ENCODE measurements at regions not wholly inside any gene's neighbourhood (a gene's known extent, or its start where the extent isn't known, plus 50 kb on each side); places are given as distances from the start of the nearest gene placed in this dataset.

- Histone ChIP-seq H2AFZ (ENCODE audit: low read depth, low read length) (no peak overlapping the region), H3K27me3 (ENCODE audit: insufficient read depth, low read length) (no peaks in the 10 kb centered on the region), H3K36me3 (ENCODE audit: insufficient read depth, low read length) (no peaks in the 10 kb centered on the region), H3K4me3 (ENCODE audit: low read length) (no peak overlapping the region), H3K9me3 (ENCODE audit: low read length) (no peaks in the 10 kb centered on the region), H3K4me1 (ENCODE audit: insufficient read depth, low read length) (peaks cover 29% of the 10 kb centered on the region)
Observed at GRCh38 chr3:177471733-177472480, 274.6 kb upstream of the TBL1XR1 start.

GRCh38 chr3:177473184-177473583 lies 275.9 kb upstream of the TBL1XR1 start:
- Histone ChIP-seq H3K27me3 (ENCODE audit: insufficient read depth, low read length) (no peaks in the 10 kb centered on the region), H3K4me3 (ENCODE audit: low read length) (peak overlapping the region; percentile 1), H2AFZ (ENCODE audit: low read depth, low read length) (no peak overlapping the region), H3K9me3 (ENCODE audit: low read length) (no peaks in the 10 kb centered on the region), H3K36me3 (ENCODE audit: insufficient read depth, low read length) (no peaks in the 10 kb centered on the region), H3K4me1 (ENCODE audit: insufficient read depth, low read length) (peaks cover 27% of the 10 kb centered on the region)

GRCh38 chr3:177473903-177474302 lies 276.6 kb upstream of the TBL1XR1 start:
- Histone ChIP-seq H3K36me3 (ENCODE audit: insufficient read depth, low read length) (no peaks in the 10 kb centered on the region), H3K4me3 (ENCODE audit: low read length) (no peak overlapping the region), H2AFZ (ENCODE audit: low read depth, low read length) (no peak overlapping the region), H3K4me1 (ENCODE audit: insufficient read depth, low read length) (peaks cover 20% of the 10 kb centered on the region), H3K27me3 (ENCODE audit: insufficient read depth, low read length) (no peaks in the 10 kb centered on the region), H3K9me3 (ENCODE audit: low read length) (no peaks in the 10 kb centered on the region)

GRCh38 chr3:177474652-177475355 lies 277.5 kb upstream of the TBL1XR1 start:
- H3K27me3 ChIP-seq (ENCODE audit: insufficient read depth, low read length): no peaks in the 10 kb centered on the region
- H3K4me1 ChIP-seq (ENCODE audit: insufficient read depth, low read length): peaks cover 17% of the 10 kb centered on the region
- H3K4me3 ChIP-seq (ENCODE audit: low read length): no peak overlapping the region
- no peak overlapping the region for H2AFZ ChIP-seq (ENCODE audit: low read depth, low read length)
- H3K9me3 ChIP-seq (ENCODE audit: low read length): no peaks in the 10 kb centered on the region
- no peaks in the 10 kb centered on the region for H3K36me3 ChIP-seq (ENCODE audit: insufficient read depth, low read length)

- Histone ChIP-seq H3K36me3 (ENCODE audit: insufficient read depth, low read length) (no peaks in the 10 kb centered on the region), H3K27me3 (ENCODE audit: insufficient read depth, low read length) (no peaks in the 10 kb centered on the region), H3K4me3 (ENCODE audit: low read length) (no peak overlapping the region), H2AFZ (ENCODE audit: low read depth, low read length) (no peak overlapping the region), H3K4me1 (ENCODE audit: insufficient read depth, low read length) (peaks cover 17% of the 10 kb centered on the region), H3K9me3 (ENCODE audit: low read length) (no peaks in the 10 kb centered on the region)
Observed at GRCh38 chr3:177475356-177475665, 278.0 kb upstream of the TBL1XR1 start.

- H3K36me3 ChIP-seq (ENCODE audit: insufficient read depth, low read length): no peaks in the 10 kb centered on the region
- H3K4me3 ChIP-seq (ENCODE audit: low read length): no peak overlapping the region
- H3K9me3 ChIP-seq (ENCODE audit: low read length): no peaks in the 10 kb centered on the region
- H3K27me3 ChIP-seq (ENCODE audit: insufficient read depth, low read length): no peaks in the 10 kb centered on the region
- H3K4me1 ChIP-seq (ENCODE audit: insufficient read depth, low read length): peaks cover 21% of the 10 kb centered on the region
- no peak overlapping the region for H2AFZ ChIP-seq (ENCODE audit: low read depth, low read length)
Observed at GRCh38 chr3:177476495-177476894, 279.2 kb upstream of the TBL1XR1 start.

GRCh38 chr3:177476921-177477435 lies 279.7 kb upstream of the TBL1XR1 start:
- no peak overlapping the region for H2AFZ ChIP-seq (ENCODE audit: low read depth, low read length)
- no peak overlapping the region for H3K4me3 ChIP-seq (ENCODE audit: low read length)
- no peaks in the 10 kb centered on the region for H3K27me3 ChIP-seq (ENCODE audit: insufficient read depth, low read length)
- H3K9me3 ChIP-seq (ENCODE audit: low read length): no peaks in the 10 kb centered on the region
- peaks cover 21% of the 10 kb centered on the region for H3K4me1 ChIP-seq (ENCODE audit: insufficient read depth, low read length)
- H3K36me3 ChIP-seq (ENCODE audit: insufficient read depth, low read length): no peaks in the 10 kb centered on the region

GRCh38 chr3:177478170-177478867 lies 281.0 kb upstream of the TBL1XR1 start:
- no peaks in the 10 kb centered on the region for H3K9me3 ChIP-seq (ENCODE audit: low read length)
- H3K27me3 ChIP-seq (ENCODE audit: insufficient read depth, low read length): no peaks in the 10 kb centered on the region

GRCh38 chr3:177479630-177480029 lies 282.3 kb upstream of the TBL1XR1 start:
- H3K27me3 ChIP-seq (ENCODE audit: insufficient read depth, low read length): no peaks in the 10 kb centered on the region
- H2AFZ ChIP-seq (ENCODE audit: low read depth, low read length): no peak overlapping the region
- H3K36me3 ChIP-seq (ENCODE audit: insufficient read depth, low read length): no peaks in the 10 kb centered on the region
- H3K4me3 ChIP-seq (ENCODE audit: low read length): no peak overlapping the region
- peaks cover 6% of the 10 kb centered on the region for H3K4me1 ChIP-seq (ENCODE audit: insufficient read depth, low read length)
- no peaks in the 10 kb centered on the region for H3K9me3 ChIP-seq (ENCODE audit: low read length)

More at GRCh38 chr3:177478170-177478867, 281.0 kb upstream of the TBL1XR1 start:
- no peak overlapping the region for H3K4me3 ChIP-seq (ENCODE audit: low read length)
- H2AFZ ChIP-seq (ENCODE audit: low read depth, low read length): no peak overlapping the region
- no peaks in the 10 kb centered on the region for H3K36me3 ChIP-seq (ENCODE audit: insufficient read depth, low read length)
- peaks cover 9% of the 10 kb centered on the region for H3K4me1 ChIP-seq (ENCODE audit: insufficient read depth, low read length)

GRCh38 chr3:177481329-177481728 lies 284.0 kb upstream of the TBL1XR1 start:
- H3K36me3 ChIP-seq (ENCODE audit: insufficient read depth, low read length): no peaks in the 10 kb centered on the region
- H3K27me3 ChIP-seq (ENCODE audit: insufficient read depth, low read length): no peaks in the 10 kb centered on the region
- H3K4me1 ChIP-seq (ENCODE audit: insufficient read depth, low read length): peaks cover 4% of the 10 kb centered on the region
- H3K9me3 ChIP-seq (ENCODE audit: low read length): no peaks in the 10 kb centered on the region
- no peak overlapping the region for H3K4me3 ChIP-seq (ENCODE audit: low read length)
- peak overlapping the region; percentile 32 for H2AFZ ChIP-seq (ENCODE audit: low read depth, low read length)

GRCh38 chr3:177482048-177482691 lies 284.9 kb upstream of the TBL1XR1 start:
- no peaks in the 10 kb centered on the region for H3K36me3 ChIP-seq (ENCODE audit: insufficient read depth, low read length)
- H3K27me3 ChIP-seq (ENCODE audit: insufficient read depth, low read length): no peaks in the 10 kb centered on the region
- H3K4me1 ChIP-seq (ENCODE audit: insufficient read depth, low read length): peaks cover 4% of the 10 kb centered on the region

GRCh38 chr3:177483182-177483967 lies 286.1 kb upstream of the TBL1XR1 start:
- H3K36me3 ChIP-seq (ENCODE audit: insufficient read depth, low read length): no peaks in the 10 kb centered on the region
- peaks cover 4% of the 10 kb centered on the region for H3K4me1 ChIP-seq (ENCODE audit: insufficient read depth, low read length)
- no peak overlapping the region for H3K4me3 ChIP-seq (ENCODE audit: low read length)
- no peak overlapping the region for H2AFZ ChIP-seq (ENCODE audit: low read depth, low read length)
- no peaks in the 10 kb centered on the region for H3K27me3 ChIP-seq (ENCODE audit: insufficient read depth, low read length)
- no peaks in the 10 kb centered on the region for H3K9me3 ChIP-seq (ENCODE audit: low read length)

More at GRCh38 chr3:177482048-177482691, 284.9 kb upstream of the TBL1XR1 start:
- H3K4me3 ChIP-seq (ENCODE audit: low read length): no peak overlapping the region
- H3K9me3 ChIP-seq (ENCODE audit: low read length): no peaks in the 10 kb centered on the region
- H2AFZ ChIP-seq (ENCODE audit: low read depth, low read length): peak overlapping the region; percentile 32

Measured in neuron (in vitro differentiated cells).